LNCaP clone FGC (cell line): ENCODE measurements at regions not wholly inside any gene's neighbourhood (a gene's known extent, or its start where the extent isn't known, plus 50 kb on each side); places are given as distances from the start of the nearest gene placed in this dataset.

ENCODE experiments used
- DNase-seq: peaks from one replicate; pipeline ENCODE4 v3.0.0-alpha.2; 2011; ENCODE audit warnings: low read depth
- H3K4me3 ChIP-seq: 2 replicates; pipeline ENCODE4 v1.5.1; 2011; ENCODE audit warnings: mild to moderate bottlenecking, low read depth, low read length, control low read depth
- CTCF ChIP-seq: IDR thresholded peaks from 2 replicates; pipeline ENCODE4 v1.5.1; 2012; ENCODE audit warnings: mild to moderate bottlenecking; ENCODE audit not compliant: control insufficient read depth, insufficient read depth; ENCODE audit errors: extremely low read depth

- TF ChIP-seq CTCF, result no peak
- H3K4me3 ChIP-seq, result no peak overlapping the region
- DNase-seq, result no peak
Measured at GRCh38 chr17:77889135-77889505, 69.4 kb upstream of the TNRC6C start.

- DNase-seq, result no peak
- no peak for TF ChIP-seq CTCF
- H3K4me3 ChIP-seq, result no peak overlapping the region
Measured at GRCh38 chr17:77889866-77890760, 68.4 kb upstream of the TNRC6C start.

- no peak overlapping the region for H3K4me3 ChIP-seq
- TF ChIP-seq CTCF, result no peak
- DNase-seq, result no peak
Measured at GRCh38 chr17:77890771-77891170, 67.7 kb upstream of the TNRC6C start.

- DNase-seq, result no peak
- TF ChIP-seq CTCF, result no peak
- H3K4me3 ChIP-seq, result no peak overlapping the region
Measured at GRCh38 chr17:77891602-77892001, 66.9 kb upstream of the TNRC6C start.

GRCh38 chr17:77892031-77892430 lies 66.5 kb upstream of the TNRC6C start:
- no peak overlapping the region for H3K4me3 ChIP-seq
- DNase-seq, result no peak
- TF ChIP-seq CTCF, result no peak

GRCh38 chr17:77892469-77893143 lies 65.9 kb upstream of the TNRC6C start:
- DNase-seq, result no peak
- peak; percentile 30 for TF ChIP-seq CTCF
- no peak overlapping the region for H3K4me3 ChIP-seq
